Spleen (tissue), 11 donors: ENCODE measurements at regions not wholly inside any gene's neighbourhood (a gene's known extent, or its start where the extent isn't known, plus 50 kb on each side); places are given as distances from the start of the nearest gene placed in this dataset.

Experiments used
- DNase-seq: peaks from one replicate; pipeline ENCODE4 v3.0.0-alpha.2; 2020
- H3K27ac ChIP-seq, 8 donors: fragments of 200-600 bp; sonication (generic) in 7 of 8; 1 replicate in 4 of 8; 2 replicates in 4 of 8; pipeline versions ENCODE4 v1.5.0 to v1.8.0; 2016 to 2021; ENCODE audit warnings: inconsistent platforms in 4 of 8, mild to moderate bottlenecking in 4 of 8, moderate library complexity in 1 of 8
- H3K27me3 ChIP-seq, 7 donors: fragments of 200-600 bp; sonication (generic) in 6 of 7; replicated peaks in 1 of 7; 1 replicate in 4 of 7; 2 replicates in 3 of 7; pipeline versions ENCODE4 v1.5.0 to v1.8.0; 2016 to 2021; ENCODE audit warnings: inconsistent platforms in 3 of 7, mild to moderate bottlenecking in 1 of 7
- H3K36me3 ChIP-seq, 6 donors: fragments of 200-600 bp; sonication (generic) in 5 of 6; 1 replicate in 4 of 6; 2 replicates in 2 of 6; pipeline versions ENCODE4 v1.5.0 to v1.8.0; 2016 to 2021; ENCODE audit warnings: inconsistent platforms in 2 of 6
- H3K4me1 ChIP-seq, 6 donors: fragments of 200-600 bp; sonication (generic) in 5 of 6; 1 replicate in 3 of 6; 2 replicates in 3 of 6; pipeline versions ENCODE4 v1.5.0 to v1.8.0; 2016 to 2021; ENCODE audit warnings: inconsistent platforms in 3 of 6
- H3K4me3 ChIP-seq, 8 donors: fragments of 200-600 bp; sonication (generic) in 7 of 8; 1 replicate in 4 of 8; 2 replicates in 4 of 8; pipeline versions ENCODE4 v1.5.0 to v1.8.0; 2016 to 2021; ENCODE audit warnings: inconsistent platforms in 4 of 8, mild to moderate bottlenecking in 4 of 8, moderate library complexity in 2 of 8
- H3K9me3 ChIP-seq, 8 donors: fragments of 200-600 bp; sonication (generic) in 7 of 8; 1 replicate in 4 of 8; 2 replicates in 4 of 8; pipeline versions ENCODE4 v1.5.0 to v1.8.0; 2016 to 2021; ENCODE audit warnings: inconsistent platforms in 4 of 8
- CTCF ChIP-seq, 11 experiments: fragments of 200-600 bp in 7 of 11; fragments of 450-650 bp in 4 of 11; sonication (generic) in 4 of 11; IDR thresholded peaks in 8 of 11; conservative IDR thresholded peaks in 3 of 11; 1 replicate in 7 of 11; 2 replicates in 4 of 11; pipeline versions ENCODE4 v1.4.0 to v1.8.0; 2016 to 2021; ENCODE audit warnings: antibody characterized with exemption in 11 of 11, inconsistent platforms in 4 of 11, mild to moderate bottlenecking in 1 of 11
- POLR2A ChIP-seq, 3 donors: fragments of 450-650 bp; IDR thresholded peaks; one replicate each; pipeline ENCODE4 v1.5.1; 2017; ENCODE audit warnings: antibody characterized with exemption in 3 of 3, mild to moderate bottlenecking in 1 of 3
- POLR2AphosphoS5 ChIP-seq, 3 donors: sonication (generic); formaldehyde crosslinking; IDR thresholded peaks; one replicate each; pipeline ENCODE4 v1.5.1; 2017; ENCODE audit warnings: antibody characterized with exemption in 3 of 3
- WGBS, 5 donors: extraction: QIAGEN DNeasy Blood & Tissue Kit in 3 of 5; methylation state at CpG; one replicate each; pipeline versions ENCODE4 v1.1.5 to v1.1.7; 2013 to 2018; 5-methylcytosine and 5-hydroxymethylcytosine counted together
- intact Hi-C: fragments of 100-400 bp; cut with DNase I; formaldehyde crosslinking; loops from one replicate; pipeline ENCODE4 v1.15.0; 2023; ENCODE audit warnings: low total_unique reads
- donor health status: healthy with polysubstance abuse.
- donor health status: DM: no; HTN: no; CAD: no; lungs with moderate emphysema.
- donor health status: DM: no; HTN: no; CAD: no.
- donor health status: Bipolar disorder and iron deficiency.
- donor health status: healthy.
- donor health status: DM: no; HTN: no; CAD: no.
- donor health status: DM: yes; HTN: yes; CAD: no.

GRCh38 chr17:72353502-72353901 lies 232.7 kb downstream of the SOX9 start:
- Histone ChIP-seq H3K27ac (no peak overlapping the region), H3K27me3 (peaks cover 0 to 25% (median 0%) of the 10 kb centered on the region in 7 donors), H3K9me3 (peaks cover 0 to 37% (median 12%) of the 10 kb centered on the region in 8 donors), H3K36me3 (no peaks in the 10 kb centered on the region), H3K4me3 (no peak overlapping the region), H3K4me1 (no peaks in the 10 kb centered on the region)
- 81 to 90% (median 86%) methylated on average over 9 of the region's 9 CpGs for WGBS, 5 donors
- TF ChIP-seq POLR2AphosphoS5 (IDR thresholded peaks at IDR 0.05) (no peak), POLR2A (IDR thresholded peaks at IDR 0.05) (no peak), CTCF (IDR thresholded peaks at IDR 0.05 in 8 of 11, conservative IDR thresholded peaks at IDR 0.05 in 3 of 11) (no peak)
- intact Hi-C loops, result no loop called here
- DNase-seq, result no peak

GRCh38 chr17:72354071-72354470 lies 233.3 kb downstream of the SOX9 start:
- peaks cover 0 to 37% (median 12%) of the 10 kb centered on the region in 8 donors for H3K9me3 ChIP-seq
- peaks cover 0 to 25% (median 0%) of the 10 kb centered on the region in 7 donors for H3K27me3 ChIP-seq
- DNase-seq, result no peak
- 87 to 93% (median 90%) methylated on average over 8 of the region's 8 CpGs for WGBS, 5 donors
- intact Hi-C loops, result no loop called here
- no peak overlapping the region for H3K4me3 ChIP-seq
- no peak overlapping the region for H3K27ac ChIP-seq
- no peak for TF ChIP-seq POLR2A (IDR thresholded peaks at IDR 0.05)
- TF ChIP-seq CTCF (IDR thresholded peaks at IDR 0.05 in 8 of 11, conservative IDR thresholded peaks at IDR 0.05 in 3 of 11), result no peak
- H3K36me3 ChIP-seq, result no peaks in the 10 kb centered on the region
- H3K4me1 ChIP-seq, result no peaks in the 10 kb centered on the region

GRCh38 chr17:72357764-72358365 lies 237.0 kb downstream of the SOX9 start:
- H3K27ac ChIP-seq, result no peak overlapping the region
- intact Hi-C loops, result no loop called here
- peaks cover 0 to 3% (median 0%) of the 10 kb centered on the region in 7 donors for H3K27me3 ChIP-seq
- no peak for DNase-seq
- no peak overlapping the region for H3K4me3 ChIP-seq
- no peak for TF ChIP-seq POLR2AphosphoS5 (IDR thresholded peaks at IDR 0.05)
- no peak for TF ChIP-seq POLR2A (IDR thresholded peaks at IDR 0.05)
- no peak for TF ChIP-seq CTCF (IDR thresholded peaks at IDR 0.05 in 8 of 11, conservative IDR thresholded peaks at IDR 0.05 in 3 of 11)
- no peaks in the 10 kb centered on the region for H3K4me1 ChIP-seq
- WGBS, 5 donors, result 85 to 95% (median 87%) methylated on average over 3 of the region's 3 CpGs
- H3K9me3 ChIP-seq, result peaks cover 0 to 37% (median 12%) of the 10 kb centered on the region in 8 donors
- no peaks in the 10 kb centered on the region for H3K36me3 ChIP-seq

- Histone ChIP-seq H3K27me3 (peaks cover 0 to 9% (median 0%) of the 10 kb centered on the region in 7 donors), H3K36me3 (no peaks in the 10 kb centered on the region), H3K27ac (no peak overlapping the region), H3K4me3 (no peak overlapping the region), H3K9me3 (peaks cover 0 to 34% (median 12%) of the 10 kb centered on the region in 8 donors), H3K4me1 (no peaks in the 10 kb centered on the region)
- no peak for DNase-seq
- intact Hi-C loops, result no loop called here
- TF ChIP-seq POLR2AphosphoS5 (IDR thresholded peaks at IDR 0.05) (no peak), CTCF (IDR thresholded peaks at IDR 0.05 in 8 of 11, conservative IDR thresholded peaks at IDR 0.05 in 3 of 11) (no peak), POLR2A (IDR thresholded peaks at IDR 0.05) (no peak)
Measured at GRCh38 chr17:72358465-72358864, 237.6 kb downstream of the SOX9 start.
